Liver (tissue), 3 donors: ENCODE measurements at regions not wholly inside any gene's neighbourhood (a gene's known extent, or its start where the extent isn't known, plus 50 kb on each side); places are given as distances from the start of the nearest gene placed in this dataset.

Experiments used
- CTCF ChIP-seq: fragments of 150-350 bp; IDR thresholded peaks from 2 replicates; pipeline ENCODE4 v1.5.1; 2017; ENCODE audit warnings: improper control_type of control experiment, low read depth, low read length; ENCODE audit not compliant: missing input control
- EGR1 ChIP-seq, 2 donors: IDR thresholded peaks; 2 replicates each; pipeline ENCODE4 v1.6.1; 2016 to 2018; ENCODE audit warnings: antibody characterized with exemption in 2 of 2, low read depth in 2 of 2
- MAX ChIP-seq: IDR thresholded peaks from 2 replicates; pipeline ENCODE4 v1.6.1; 2016; ENCODE audit warnings: antibody characterized with exemption
- RAD21 ChIP-seq, 2 donors: IDR thresholded peaks; 2 replicates each; pipeline ENCODE4 v1.6.1; 2016; ENCODE audit warnings: antibody characterized with exemption in 2 of 2, mild to moderate bottlenecking in 2 of 2
- REST ChIP-seq: IDR thresholded peaks from 2 replicates; pipeline ENCODE4 v1.6.1; 2016; ENCODE audit warnings: antibody characterized with exemption, mild to moderate bottlenecking
- RXRA ChIP-seq, 2 donors: IDR thresholded peaks; 2 replicates each; pipeline ENCODE4 v1.6.1; 2017 to 2018; ENCODE audit warnings: antibody characterized with exemption in 2 of 2, mild to moderate bottlenecking in 1 of 2
- YY1 ChIP-seq: IDR thresholded peaks from 2 replicates; pipeline ENCODE4 v1.6.1; 2016; ENCODE audit warnings: antibody characterized with exemption, mild to moderate bottlenecking
- ZBTB33 ChIP-seq: IDR thresholded peaks from 2 replicates; pipeline ENCODE4 v1.6.1; 2016; ENCODE audit warnings: antibody characterized with exemption
- TF ChIP-seq, protein P1 (sequence below): IDR thresholded peaks from 2 replicates; pipeline ENCODE4 v1.6.1; 2016; ENCODE audit warnings: antibody characterized with exemption
- donor health status: healthy.
- donor health status: healthy.

GRCh38 chr2:122515731-122516290 is 760.4 kb downstream of the TSN start:
- no peak for TF ChIP-seq CTCF
- TF ChIP-seq RXRA (IDR thresholded peaks at IDR 0.05): no peak
- TF ChIP-seq, protein P1, sequence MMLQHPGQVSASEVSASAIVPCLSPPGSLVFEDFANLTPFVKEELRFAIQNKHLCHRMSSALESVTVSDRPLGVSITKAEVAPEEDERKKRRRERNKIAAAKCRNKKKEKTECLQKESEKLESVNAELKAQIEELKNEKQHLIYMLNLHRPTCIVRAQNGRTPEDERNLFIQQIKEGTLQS: no peak
- TF ChIP-seq YY1: no peak
- TF ChIP-seq RAD21 (IDR thresholded peaks at IDR 0.05): no peak
- no peak for TF ChIP-seq EGR1 (IDR thresholded peaks at IDR 0.05; ENCODE audit: low read depth in 2 of 2)
- no peak for TF ChIP-seq REST
- TF ChIP-seq MAX: no peak
- TF ChIP-seq ZBTB33: no peak
